Prostate gland (tissue), 2 donors: ENCODE measurements at regions not wholly inside any gene's neighbourhood (a gene's known extent, or its start where the extent isn't known, plus 50 kb on each side); places are given as distances from the start of the nearest gene placed in this dataset.

Source experiments
- CTCF ChIP-seq, 4 experiments: fragments of 200-600 bp in 2 of 4; fragments of 450-650 bp in 2 of 4; sonication (generic) in 2 of 4; IDR thresholded peaks; 1 replicate in 3 of 4; 2 replicates in 1 of 4; pipeline ENCODE4 v1.5.1; 2016 to 2019; ENCODE audit warnings: antibody characterized with exemption in 4 of 4, mild to moderate bottlenecking in 2 of 4, moderate library complexity in 2 of 4
- POLR2A ChIP-seq: fragments of 450-650 bp; IDR thresholded peaks from one replicate; pipeline ENCODE4 v1.6.1; 2016; ENCODE audit warnings: antibody characterized with exemption, mild to moderate bottlenecking
- POLR2AphosphoS5 ChIP-seq: sonication (generic); formaldehyde crosslinking; IDR thresholded peaks from one replicate; pipeline ENCODE4 v1.6.1; 2017; ENCODE audit warnings: antibody characterized with exemption

GRCh38 chr4:143285696-143286437 is 50.8 kb upstream of the GAB1 start:
- no peak for TF ChIP-seq POLR2A
- TF ChIP-seq CTCF (IDR thresholded peaks at IDR 0.05), result no peak
- no peak for TF ChIP-seq POLR2AphosphoS5
